ENCODE measurements at regions not wholly inside any gene's neighbourhood (a gene's known extent, or its start where the extent isn't known, plus 50 kb on each side); places are given as distances from the start of the nearest gene placed in this dataset.

- no peak for TF ChIP-seq ARNTL (CRISPR knock-in tag; IDR thresholded peaks at IDR 0.05; ENCODE audit: borderline replicate concordance, low read depth)
- no peak for TF ChIP-seq ZNF70 (CRISPR knock-in tag; IDR thresholded peaks at IDR 0.05)
- TF ChIP-seq ESRRG (CRISPR knock-in tag; IDR thresholded peaks at IDR 0.05): no peak
- TF ChIP-seq TCF4 (CRISPR knock-in tag; IDR thresholded peaks at IDR 0.05; ENCODE audit: borderline replicate concordance): no peak
- TF ChIP-seq POU6F1 (CRISPR knock-in tag; IDR thresholded peaks at IDR 0.05; ENCODE audit: borderline replicate concordance, low read depth): no peak
- no peak for TF ChIP-seq RARB (CRISPR knock-in tag; IDR thresholded peaks at IDR 0.05)
- TF ChIP-seq CSRNP3 (CRISPR knock-in tag; IDR thresholded peaks at IDR 0.05): no peak
Observed at GRCh38 chr16:5468488-5468887, 370.9 kb upstream of the EEF2KMT start.

Measured in SK-N-SH treated with all-trans-retinoic acid at 6 μM for 48 hours (cell line).